ENCODE measurements at regions not wholly inside any gene's neighbourhood (a gene's known extent, or its start where the extent isn't known, plus 50 kb on each side); places are given as distances from the start of the nearest gene placed in this dataset.
A peak's percentile ranks its signal among the peaks of the same experiment; 100 is the strongest.

DNA sequence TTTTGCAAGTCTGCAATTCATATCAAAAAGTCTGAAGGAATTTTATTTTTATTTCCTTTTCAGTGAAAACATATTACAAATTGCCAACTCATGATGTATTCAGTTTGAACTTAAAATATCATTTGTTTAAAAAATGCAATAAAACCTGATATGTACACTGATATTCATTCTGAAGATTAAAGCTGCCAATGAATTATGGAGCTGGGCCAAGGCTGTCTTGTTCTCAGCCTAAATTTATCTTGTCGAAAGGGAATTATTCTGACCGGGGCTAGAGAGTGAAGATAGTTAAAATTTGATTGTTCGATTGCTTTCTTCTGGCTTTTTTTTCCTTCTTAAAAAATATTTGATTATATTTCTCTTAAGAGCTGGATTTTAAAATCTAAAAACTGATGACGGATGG, 54.0 kb upstream of the RBFOX1 start:
- TF ChIP-seq, protein P1, sequence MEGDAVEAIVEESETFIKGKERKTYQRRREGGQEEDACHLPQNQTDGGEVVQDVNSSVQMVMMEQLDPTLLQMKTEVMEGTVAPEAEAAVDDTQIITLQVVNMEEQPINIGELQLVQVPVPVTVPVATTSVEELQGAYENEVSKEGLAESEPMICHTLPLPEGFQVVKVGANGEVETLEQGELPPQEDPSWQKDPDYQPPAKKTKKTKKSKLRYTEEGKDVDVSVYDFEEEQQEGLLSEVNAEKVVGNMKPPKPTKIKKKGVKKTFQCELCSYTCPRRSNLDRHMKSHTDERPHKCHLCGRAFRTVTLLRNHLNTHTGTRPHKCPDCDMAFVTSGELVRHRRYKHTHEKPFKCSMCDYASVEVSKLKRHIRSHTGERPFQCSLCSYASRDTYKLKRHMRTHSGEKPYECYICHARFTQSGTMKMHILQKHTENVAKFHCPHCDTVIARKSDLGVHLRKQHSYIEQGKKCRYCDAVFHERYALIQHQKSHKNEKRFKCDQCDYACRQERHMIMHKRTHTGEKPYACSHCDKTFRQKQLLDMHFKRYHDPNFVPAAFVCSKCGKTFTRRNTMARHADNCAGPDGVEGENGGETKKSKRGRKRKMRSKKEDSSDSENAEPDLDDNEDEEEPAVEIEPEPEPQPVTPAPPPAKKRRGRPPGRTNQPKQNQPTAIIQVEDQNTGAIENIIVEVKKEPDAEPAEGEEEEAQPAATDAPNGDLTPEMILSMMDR (IDR thresholded peaks at IDR 0.05): no peak
- no peak overlapping the region for H3K27ac ChIP-seq
- H3K4me3 ChIP-seq (ENCODE audit: low read depth in 1 of 2, low read length in 1 of 2): no peak overlapping the region
- no peaks in the 10 kb centered on the region for H3K36me3 ChIP-seq
- no peaks in the 10 kb centered on the region for H3K4me1 ChIP-seq (ENCODE audit: control insufficient read depth in 1 of 2, insufficient read depth in 1 of 2, low read depth in 1 of 2, low read length in 1 of 2)
- H3K27me3 ChIP-seq: no peaks in the 10 kb centered on the region
- H3K9me3 ChIP-seq: no peaks in the 10 kb centered on the region

DNA sequence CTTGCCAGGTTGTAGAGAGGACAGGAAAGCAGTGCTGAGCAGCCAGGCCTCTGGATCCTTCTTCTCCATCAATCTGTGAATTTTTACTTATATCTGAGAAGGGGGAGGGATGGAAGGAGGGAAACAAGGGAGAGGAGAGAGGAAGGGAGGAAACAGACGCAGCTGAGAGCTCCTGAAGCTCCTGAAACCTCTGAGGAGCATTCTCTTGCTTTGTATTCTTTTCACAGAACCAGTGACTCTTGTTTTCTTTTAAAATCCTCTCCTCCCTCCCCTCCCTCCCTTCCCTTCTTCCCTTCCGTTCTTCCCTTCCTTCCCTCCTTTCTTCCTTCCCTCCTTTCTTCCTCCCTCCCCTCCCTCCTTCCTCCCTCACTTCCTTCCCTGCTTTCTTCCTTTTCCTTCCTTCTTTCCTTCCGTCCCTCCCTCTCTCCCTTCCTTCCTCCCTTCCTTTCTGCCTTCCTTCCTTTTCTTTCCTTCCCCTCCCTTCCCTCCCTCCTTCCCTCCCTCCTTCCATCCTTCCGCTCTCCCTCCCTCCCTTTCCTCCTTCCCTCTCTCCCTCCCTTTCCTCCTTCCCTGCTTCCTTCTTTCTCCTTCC, 60.0 kb upstream of the RBFOX1 start:
- Histone ChIP-seq H3K9me3 (no peaks in the 10 kb centered on the region), H3K27me3 (no peaks in the 10 kb centered on the region), H3K27ac (no peak overlapping the region), H3K4me1 (ENCODE audit: control insufficient read depth in 1 of 2, insufficient read depth in 1 of 2, low read depth in 1 of 2, low read length in 1 of 2) (no peaks in the 10 kb centered on the region), H3K4me3 (ENCODE audit: low read depth in 1 of 2, low read length in 1 of 2) (no peak overlapping the region), H3K36me3 (no peaks in the 10 kb centered on the region)
- TF ChIP-seq, protein P1 (IDR thresholded peaks at IDR 0.05): no peak

DNA sequence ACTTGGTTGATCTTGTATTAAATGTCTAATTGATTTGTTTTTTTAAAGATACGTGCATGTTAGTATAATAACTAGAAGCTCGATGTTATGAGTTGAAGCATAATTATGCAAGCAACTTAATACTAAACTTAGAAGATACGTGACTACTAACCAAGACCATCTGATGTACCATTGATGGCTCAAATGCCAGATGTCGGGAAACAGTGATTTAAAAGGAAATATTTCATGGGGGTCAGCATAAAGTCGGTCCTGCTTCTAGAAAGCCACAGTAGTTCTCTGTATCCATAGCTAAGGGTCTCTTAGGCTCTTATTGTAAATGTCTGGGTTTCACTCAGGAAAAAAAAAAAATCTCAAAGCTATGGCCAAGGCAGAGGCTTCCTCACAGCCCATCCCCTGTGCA, 61.2 kb upstream of the RBFOX1 start:
- Histone ChIP-seq H3K9me3 (no peaks in the 10 kb centered on the region), H3K4me1 (ENCODE audit: control insufficient read depth in 1 of 2, insufficient read depth in 1 of 2, low read depth in 1 of 2, low read length in 1 of 2) (no peaks in the 10 kb centered on the region), H3K36me3 (no peaks in the 10 kb centered on the region), H3K27ac (no peak overlapping the region), H3K27me3 (no peaks in the 10 kb centered on the region), H3K4me3 (ENCODE audit: low read depth in 1 of 2, low read length in 1 of 2) (no peak overlapping the region)
- TF ChIP-seq, protein P1 (IDR thresholded peaks at IDR 0.05): no peak

DNA sequence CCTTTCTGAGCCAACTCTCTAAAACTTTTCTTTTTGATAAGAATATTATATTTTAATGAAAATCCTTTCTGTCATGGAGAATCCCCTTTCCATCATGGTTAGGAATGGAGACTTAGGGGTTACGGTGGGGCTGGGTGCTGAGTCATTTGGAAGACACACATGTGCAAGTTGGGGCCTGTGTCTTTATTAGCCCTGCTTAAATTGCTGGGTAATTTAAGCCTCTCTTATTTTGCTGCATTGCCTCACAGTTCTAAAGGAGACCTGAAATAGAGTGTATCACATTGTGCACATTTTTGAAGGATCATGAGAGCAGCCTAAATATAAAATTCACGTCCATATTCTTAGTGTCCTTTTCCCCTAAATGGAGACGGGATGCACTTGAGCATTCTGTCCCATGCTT, 61.8 kb upstream of the RBFOX1 start:
- Histone ChIP-seq H3K27me3 (no peaks in the 10 kb centered on the region), H3K36me3 (no peaks in the 10 kb centered on the region)
- TF ChIP-seq, protein P1 (IDR thresholded peaks at IDR 0.05): no peak

DNA sequence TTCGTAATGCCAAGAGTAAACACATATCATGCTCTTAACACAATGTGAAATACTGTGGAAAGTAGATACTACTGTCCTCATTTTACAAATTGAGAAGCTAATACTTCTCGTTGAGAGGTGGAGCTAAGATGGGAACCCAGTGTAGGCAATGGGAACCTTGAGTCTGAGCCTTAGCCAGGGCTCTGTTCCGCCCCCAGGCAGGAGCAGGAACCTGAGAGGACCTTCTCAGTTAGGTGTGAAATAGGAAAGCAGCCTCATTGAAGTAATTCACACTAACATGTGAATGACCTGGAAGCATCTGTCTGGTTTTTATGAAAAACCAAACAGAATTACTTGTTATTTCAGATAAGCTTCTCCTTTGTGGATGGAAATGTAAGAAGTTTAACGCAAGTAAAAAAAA, 62.6 kb upstream of the RBFOX1 start:
- H3K4me1 ChIP-seq (ENCODE audit: control insufficient read depth in 1 of 2, insufficient read depth in 1 of 2, low read depth in 1 of 2, low read length in 1 of 2): no peaks in the 10 kb centered on the region
- no peak overlapping the region for H3K27ac ChIP-seq
- no peak overlapping the region for H3K4me3 ChIP-seq (ENCODE audit: low read depth in 1 of 2, low read length in 1 of 2)
- TF ChIP-seq, protein P1 (IDR thresholded peaks at IDR 0.05): no peak
- H3K27me3 ChIP-seq: no peaks in the 10 kb centered on the region
- no peaks in the 10 kb centered on the region for H3K9me3 ChIP-seq
- H3K36me3 ChIP-seq: no peaks in the 10 kb centered on the region

More for the DNA sequence above, 61.8 kb upstream of the RBFOX1 start:
- no peaks in the 10 kb centered on the region for H3K4me1 ChIP-seq (ENCODE audit: control insufficient read depth in 1 of 2, insufficient read depth in 1 of 2, low read depth in 1 of 2, low read length in 1 of 2)
- no peak overlapping the region for H3K27ac ChIP-seq
- H3K4me3 ChIP-seq (ENCODE audit: low read depth in 1 of 2, low read length in 1 of 2): no peak overlapping the region
- no peaks in the 10 kb centered on the region for H3K9me3 ChIP-seq

DNA sequence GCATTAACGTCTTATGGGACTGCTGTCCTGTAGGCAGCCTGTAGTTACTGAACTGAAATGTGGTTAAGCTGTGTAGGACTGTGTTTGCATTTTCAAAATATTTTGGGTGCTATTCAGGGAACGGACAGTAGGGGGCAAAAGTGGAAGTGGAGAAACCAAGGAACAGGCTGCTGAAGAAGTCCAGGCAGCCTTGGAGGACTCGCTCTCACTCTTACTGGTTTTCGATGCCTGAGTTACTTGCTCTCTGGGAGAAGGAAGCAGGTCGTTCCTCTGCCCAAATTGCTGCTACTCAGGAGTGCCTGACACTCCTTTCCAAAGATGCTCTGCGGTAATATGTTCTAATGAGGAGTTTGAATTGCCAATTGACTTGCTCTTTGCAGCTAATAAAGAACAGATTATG, 64.5 kb upstream of the RBFOX1 start:
- H3K4me3 ChIP-seq (ENCODE audit: low read depth in 1 of 2, low read length in 1 of 2): no peak overlapping the region
- TF ChIP-seq, protein P1 (IDR thresholded peaks at IDR 0.05): peak; percentile 29
- H3K9me3 ChIP-seq: no peaks in the 10 kb centered on the region
- no peaks in the 10 kb centered on the region for H3K27me3 ChIP-seq
- no peak overlapping the region for H3K27ac ChIP-seq
- no peaks in the 10 kb centered on the region for H3K36me3 ChIP-seq
- no peaks in the 10 kb centered on the region for H3K4me1 ChIP-seq (ENCODE audit: control insufficient read depth in 1 of 2, insufficient read depth in 1 of 2, low read depth in 1 of 2, low read length in 1 of 2)

All from neutrophil (primary cell).